PC-9 (cell line): ENCODE measurements at regions not wholly inside any gene's neighbourhood (a gene's known extent, or its start where the extent isn't known, plus 50 kb on each side); places are given as distances from the start of the nearest gene placed in this dataset.

Experiments used
- BruUV-seq: library from RNA; stranded (reverse); fragments of 400-500 nt; replicated peaks from 2 replicates; lab custom pipeline; 2021; lab: Mats Ljungman, UMichigan
- CTCF ChIA-PET: fragments of 300-600 bp; sonication (Branson Sonifier 250); formaldehyde crosslinking; loops from one replicate; lab custom pipeline; 2022; ENCODE audit warnings: antibody characterized with exemption; lab: Charles Lee
- POLR2A ChIA-PET: fragments of 300-600 bp; sonication (Branson Sonifier 250); formaldehyde crosslinking; loops from one replicate; lab custom pipeline; 2022; ENCODE audit warnings: antibody characterized with exemption; ENCODE audit not compliant: unreplicated experiment; lab: Charles Lee
- DNase-seq, 2 experiments: peaks; one replicate each; pipeline versions ENCODE4 v3.0.0 to v3.0.0-alpha.2; 2015 to 2022; ENCODE audit warnings: mixed read lengths in 1 of 2
- H2AFZ ChIP-seq: fragments of 200-600 bp; sonication (generic); 2 replicates; pipeline ENCODE4 v1.8.1; 2017; ENCODE audit warnings: antibody characterized with exemption
- H3F3A ChIP-seq: fragments of 200-600 bp; sonication (generic); 2 replicates; pipeline ENCODE4 v1.8.1; 2017; ENCODE audit warnings: antibody characterized with exemption, mild to moderate bottlenecking, low read depth; ENCODE audit not compliant: insufficient read depth
- H3K27ac ChIP-seq: fragments of 200-600 bp; sonication (generic); 2 replicates; pipeline ENCODE4 v1.6.1; 2016; ENCODE audit warnings: mixed run types
- H3K27me3 ChIP-seq: fragments of 200-600 bp; sonication (generic); 2 replicates; pipeline ENCODE4 v1.6.1; 2016; ENCODE audit warnings: low read depth, mixed run types; ENCODE audit not compliant: insufficient read depth
- H3K36me3 ChIP-seq: fragments of 200-600 bp; sonication (generic); 2 replicates; pipeline ENCODE4 v1.6.1; 2016; ENCODE audit warnings: low read depth, mixed run types
- H3K4me1 ChIP-seq: fragments of 200-600 bp; sonication (generic); replicated peaks from 2 replicates; pipeline ENCODE4 v1.6.1; 2016; ENCODE audit warnings: mixed run types; ENCODE audit not compliant: insufficient read depth
- H3K4me2 ChIP-seq: fragments of 200-600 bp; sonication (generic); 2 replicates; pipeline ENCODE4 v1.6.1; 2017; ENCODE audit warnings: mixed run types
- H3K4me3 ChIP-seq: fragments of 200-600 bp; sonication (generic); 2 replicates; pipeline ENCODE4 v1.6.1; 2016; ENCODE audit warnings: mixed run types
- H3K79me2 ChIP-seq: fragments of 200-600 bp; sonication (generic); 2 replicates; pipeline ENCODE4 v1.6.1; 2017; ENCODE audit warnings: low read depth, mixed run types
- H3K9me2 ChIP-seq: fragments of 200-600 bp; sonication (generic); 2 replicates; pipeline ENCODE4 v1.8.1; 2017; ENCODE audit warnings: mild to moderate bottlenecking; ENCODE audit not compliant: insufficient read depth
- H3K9me3 ChIP-seq: fragments of 200-600 bp; sonication (generic); 2 replicates; pipeline ENCODE4 v1.8.1; 2016; ENCODE audit warnings: low read depth; ENCODE audit not compliant: insufficient read depth
- H4K20me1 ChIP-seq: fragments of 200-600 bp; sonication (generic); 2 replicates; pipeline ENCODE4 v1.8.1; 2017; ENCODE audit not compliant: insufficient read depth
- EZH2 ChIP-seq: fragments of 200-600 bp; sonication (generic); IDR thresholded peaks from 2 replicates; pipeline ENCODE4 v1.8.0; 2017; ENCODE audit warnings: antibody characterized with exemption, low read depth
- intact Hi-C: fragments of 100-400 bp; cut with micrococcal nuclease; formaldehyde crosslinking; loops from one replicate; pipeline ENCODE4 v1.10.0; 2022; ENCODE audit not compliant: unreplicated experiment
- TF ChIP-seq, protein P1 (sequence below): fragments of 200-600 bp; sonication (generic); conservative IDR thresholded peaks from 2 replicates; pipeline ENCODE4 v1.6.1; 2017; ENCODE audit warnings: mixed run types, antibody characterized with exemption, mild to moderate bottlenecking, moderate library complexity

DNA sequence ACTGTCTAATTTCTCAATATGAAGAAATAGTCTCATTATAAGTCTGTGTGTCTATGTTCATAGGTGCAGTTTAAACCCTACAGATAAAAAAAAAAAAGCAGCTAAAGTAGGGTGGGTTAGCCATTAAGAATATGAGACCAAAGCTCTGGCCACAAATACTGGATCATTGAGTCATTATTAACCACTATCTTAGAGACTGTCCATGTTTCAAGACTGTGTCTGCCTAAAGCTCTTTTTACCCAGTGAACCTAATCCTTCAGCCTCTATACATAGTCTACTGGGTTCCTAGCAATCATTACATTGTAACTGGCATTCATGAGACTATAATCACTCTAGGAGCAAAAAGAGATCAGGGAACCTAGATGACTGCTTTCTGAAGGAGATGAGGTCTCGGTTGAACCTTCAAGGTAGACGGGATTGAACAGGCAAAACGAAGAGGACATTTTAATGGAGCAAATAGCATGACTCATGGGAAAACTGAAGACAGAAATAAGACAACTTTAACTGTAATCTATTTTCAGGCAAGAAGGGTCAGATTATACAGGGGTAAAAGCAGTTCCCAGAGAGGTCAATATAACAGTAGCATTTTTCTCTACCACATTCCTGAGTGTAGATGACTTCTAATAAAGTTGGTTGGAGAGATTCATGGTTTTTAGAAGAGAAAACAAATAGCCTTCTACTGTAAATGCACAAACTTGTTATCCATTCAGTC lies 64.0 kb upstream of the FIBIN start:
- Histone ChIP-seq H3K4me2 (no peak overlapping the region), H3K9me2 (no peaks in the 10 kb centered on the region), H3F3A (no peaks in the 10 kb centered on the region), H3K36me3 (no peaks in the 10 kb centered on the region), H4K20me1 (no peaks in the 10 kb centered on the region), H3K9me3 (0 out of 2 replicates have a peak, but pooled peaks cover 4% of the 10 kb centered on the region), H3K27ac (no peak overlapping the region), H3K4me3 (no peak overlapping the region), H3K27me3 (no peaks in the 10 kb centered on the region), H3K4me1 (no peaks in the 10 kb centered on the region), H3K79me2 (no peaks in the 10 kb centered on the region), H2AFZ (no peak overlapping the region)
- BruUV-seq, result no TSS peak
- intact Hi-C loops, result no loop called here
- TF ChIP-seq, protein P1, sequence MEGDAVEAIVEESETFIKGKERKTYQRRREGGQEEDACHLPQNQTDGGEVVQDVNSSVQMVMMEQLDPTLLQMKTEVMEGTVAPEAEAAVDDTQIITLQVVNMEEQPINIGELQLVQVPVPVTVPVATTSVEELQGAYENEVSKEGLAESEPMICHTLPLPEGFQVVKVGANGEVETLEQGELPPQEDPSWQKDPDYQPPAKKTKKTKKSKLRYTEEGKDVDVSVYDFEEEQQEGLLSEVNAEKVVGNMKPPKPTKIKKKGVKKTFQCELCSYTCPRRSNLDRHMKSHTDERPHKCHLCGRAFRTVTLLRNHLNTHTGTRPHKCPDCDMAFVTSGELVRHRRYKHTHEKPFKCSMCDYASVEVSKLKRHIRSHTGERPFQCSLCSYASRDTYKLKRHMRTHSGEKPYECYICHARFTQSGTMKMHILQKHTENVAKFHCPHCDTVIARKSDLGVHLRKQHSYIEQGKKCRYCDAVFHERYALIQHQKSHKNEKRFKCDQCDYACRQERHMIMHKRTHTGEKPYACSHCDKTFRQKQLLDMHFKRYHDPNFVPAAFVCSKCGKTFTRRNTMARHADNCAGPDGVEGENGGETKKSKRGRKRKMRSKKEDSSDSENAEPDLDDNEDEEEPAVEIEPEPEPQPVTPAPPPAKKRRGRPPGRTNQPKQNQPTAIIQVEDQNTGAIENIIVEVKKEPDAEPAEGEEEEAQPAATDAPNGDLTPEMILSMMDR, result no peak
- no peak for TF ChIP-seq EZH2
- ChIA-PET CTCF (no interaction called here), POLR2A (no interaction called here)
- no peak for DNase-seq

DNA sequence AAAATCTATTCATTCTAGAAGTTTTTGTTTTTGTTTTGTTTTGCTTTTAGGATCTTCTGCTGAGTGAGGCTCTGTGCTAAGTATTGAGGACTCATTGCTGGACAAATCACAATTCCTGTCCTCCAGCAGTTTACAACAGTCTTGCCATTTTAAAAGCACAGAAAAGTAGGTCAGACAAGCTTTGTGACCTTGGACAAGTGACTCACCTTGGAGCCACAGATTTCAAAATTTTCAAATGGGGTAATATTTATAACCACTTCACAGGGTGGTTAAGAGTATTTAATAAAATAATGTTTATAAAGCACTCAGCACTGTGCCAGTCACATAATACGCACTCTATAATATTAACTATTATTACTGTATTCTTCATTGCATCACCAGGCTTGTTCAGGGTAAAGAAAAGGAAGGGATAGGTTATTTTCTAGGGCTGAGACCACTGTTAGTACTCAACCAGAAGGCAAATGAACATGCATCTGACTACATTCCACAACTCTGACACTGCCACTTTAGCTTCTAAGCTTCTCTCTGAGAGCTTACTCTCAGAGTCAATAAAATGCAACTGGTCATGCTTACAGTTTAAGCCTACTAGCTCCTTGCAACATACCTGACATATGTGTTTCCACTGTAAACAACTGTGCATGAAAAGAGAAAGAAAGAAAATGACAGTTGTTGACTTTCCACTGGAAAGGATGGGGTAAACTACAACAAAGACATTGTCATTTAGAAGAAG lies 63.2 kb upstream of the FIBIN start:
- Histone ChIP-seq H3K4me3 (no peak overlapping the region), H3K4me1 (no peaks in the 10 kb centered on the region), H3K36me3 (no peaks in the 10 kb centered on the region), H3K27me3 (no peaks in the 10 kb centered on the region), H2AFZ (no peak overlapping the region), H3K27ac (no peak overlapping the region), H3K4me2 (no peak overlapping the region), H3F3A (no peaks in the 10 kb centered on the region), H4K20me1 (no peaks in the 10 kb centered on the region), H3K9me2 (no peaks in the 10 kb centered on the region), H3K9me3 (0 out of 2 replicates have a peak, but pooled peaks cover 4% of the 10 kb centered on the region), H3K79me2 (no peaks in the 10 kb centered on the region)
- CTCF ChIA-PET, result no interaction called here
- no peak for DNase-seq
- BruUV-seq, result no TSS peak
- TF ChIP-seq, protein P1, result no peak
- TF ChIP-seq EZH2, result no peak
- intact Hi-C loops, result no loop called here
- POLR2A ChIA-PET, result no interaction called here

DNA sequence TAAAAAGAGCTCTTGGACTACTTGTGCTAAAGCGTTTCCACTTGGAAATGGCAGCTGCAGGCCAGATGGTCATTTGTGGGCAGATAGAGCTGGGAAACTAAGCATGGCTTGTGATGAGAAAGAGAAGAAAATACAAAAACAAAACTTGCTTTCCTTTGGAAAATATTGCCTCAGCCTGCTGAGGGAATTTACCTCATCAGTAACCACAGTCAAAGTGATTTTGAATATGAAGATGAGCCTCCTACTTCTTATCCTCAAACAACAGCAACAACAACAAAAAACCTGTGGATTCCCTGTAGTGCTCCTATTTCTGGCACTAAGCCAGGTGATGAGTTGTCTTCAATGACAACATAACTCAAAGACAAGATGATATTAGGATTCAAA lies 62.7 kb upstream of the FIBIN start:
- no peaks in the 10 kb centered on the region for H4K20me1 ChIP-seq
- H3K4me1 ChIP-seq, result no peaks in the 10 kb centered on the region
- no peak overlapping the region for H3K4me2 ChIP-seq
- H3K9me2 ChIP-seq, result no peaks in the 10 kb centered on the region
- POLR2A ChIA-PET, result no interaction called here
- no peaks in the 10 kb centered on the region for H3K79me2 ChIP-seq
- H3K27ac ChIP-seq, result no peak overlapping the region
- H3K9me3 ChIP-seq, result 0 out of 2 replicates have a peak, but pooled peaks cover 4% of the 10 kb centered on the region
- no peak overlapping the region for H3K4me3 ChIP-seq
- no peak for DNase-seq
- no peak overlapping the region for H2AFZ ChIP-seq
- no peaks in the 10 kb centered on the region for H3K36me3 ChIP-seq
- TF ChIP-seq, protein P1, result no peak
- TF ChIP-seq EZH2, result no peak
- no peaks in the 10 kb centered on the region for H3K27me3 ChIP-seq
- no peaks in the 10 kb centered on the region for H3F3A ChIP-seq
- CTCF ChIA-PET, result no interaction called here
- no TSS peak for BruUV-seq
- intact Hi-C loops, result no loop called here
